IMR-90 (cell line): ENCODE measurements at regions not wholly inside any gene's neighbourhood (a gene's known extent, or its start where the extent isn't known, plus 50 kb on each side); places are given as distances from the start of the nearest gene placed in this dataset.

Source experiments
- CEBPB ChIP-seq: IDR thresholded peaks from 2 replicates; pipeline ENCODE4 v1.6.1; 2012; ENCODE audit warnings: low read depth, low read length, improper control_type of control experiment
- CTCF ChIP-seq: conservative IDR thresholded peaks from 2 replicates; pipeline ENCODE4 v1.5.1; 2012; ENCODE audit warnings: mild to moderate bottlenecking, low read depth, low read length, improper control_type of control experiment
- ELK1 ChIP-seq: fragments of 150-350 bp; IDR thresholded peaks from 2 replicates; pipeline ENCODE4 v1.6.1; 2016; ENCODE audit warnings: low read depth, mild to moderate bottlenecking, low read length, moderate library complexity, borderline replicate concordance
- FOS ChIP-seq: fragments of 150-350 bp; IDR thresholded peaks from 2 replicates; pipeline ENCODE4 v1.6.1; 2016; ENCODE audit warnings: low read depth, low read length
- MAFK ChIP-seq: IDR thresholded peaks from 2 replicates; pipeline ENCODE4 v1.6.1; 2012; ENCODE audit warnings: low read depth, low read length, improper control_type of control experiment
- MAZ ChIP-seq: IDR thresholded peaks from 2 replicates; pipeline ENCODE4 v1.6.1; 2012; ENCODE audit warnings: low read depth, mild to moderate bottlenecking, low read length, improper control_type of control experiment, moderate library complexity, borderline replicate concordance
- MXI1 ChIP-seq: IDR thresholded peaks from 2 replicates; pipeline ENCODE4 v1.6.1; 2012; ENCODE audit warnings: low read depth, mild to moderate bottlenecking, low read length, moderate library complexity, borderline replicate concordance
- POLR2A ChIP-seq: IDR thresholded peaks from 2 replicates; pipeline ENCODE4 v1.6.1; 2012; ENCODE audit warnings: mild to moderate bottlenecking, low read depth, low read length
- RAD21 ChIP-seq: IDR thresholded peaks from 2 replicates; pipeline ENCODE4 v1.6.1; 2012; ENCODE audit warnings: low read length, improper control_type of control experiment
- RCOR1 ChIP-seq: IDR thresholded peaks from 2 replicates; pipeline ENCODE4 v1.6.1; 2012; ENCODE audit warnings: mild to moderate bottlenecking, low read length, improper control_type of control experiment; ENCODE audit not compliant: insufficient replicate concordance
- USF2 ChIP-seq: fragments of 150-350 bp; IDR thresholded peaks from 2 replicates; pipeline ENCODE4 v1.6.1; 2017; ENCODE audit warnings: mild to moderate bottlenecking, antibody characterized with exemption, low read length, low read depth

- TF ChIP-seq POLR2A = no peak
- TF ChIP-seq RCOR1 = no peak
- no peak for TF ChIP-seq CTCF
- TF ChIP-seq CEBPB = no peak
- TF ChIP-seq RAD21 = no peak
- TF ChIP-seq USF2 = no peak
- TF ChIP-seq FOS = no peak
- no peak for TF ChIP-seq MAZ
- no peak for TF ChIP-seq MXI1
- TF ChIP-seq MAFK = no peak
- no peak for TF ChIP-seq ELK1
These were observed 180.5 kb upstream of the ZBED5 start for GRCh38 chr11:11038352-11038751.
